Inflammatory macrophage (primary cell): ENCODE measurements at regions not wholly inside any gene's neighbourhood (a gene's known extent, or its start where the extent isn't known, plus 50 kb on each side); places are given as distances from the start of the nearest gene placed in this dataset.

Experiments used
- DNase-seq, 2 donors: peaks; one replicate each; pipeline ENCODE4 v3.0.0-alpha.2; 2020 to 2022

DNA sequence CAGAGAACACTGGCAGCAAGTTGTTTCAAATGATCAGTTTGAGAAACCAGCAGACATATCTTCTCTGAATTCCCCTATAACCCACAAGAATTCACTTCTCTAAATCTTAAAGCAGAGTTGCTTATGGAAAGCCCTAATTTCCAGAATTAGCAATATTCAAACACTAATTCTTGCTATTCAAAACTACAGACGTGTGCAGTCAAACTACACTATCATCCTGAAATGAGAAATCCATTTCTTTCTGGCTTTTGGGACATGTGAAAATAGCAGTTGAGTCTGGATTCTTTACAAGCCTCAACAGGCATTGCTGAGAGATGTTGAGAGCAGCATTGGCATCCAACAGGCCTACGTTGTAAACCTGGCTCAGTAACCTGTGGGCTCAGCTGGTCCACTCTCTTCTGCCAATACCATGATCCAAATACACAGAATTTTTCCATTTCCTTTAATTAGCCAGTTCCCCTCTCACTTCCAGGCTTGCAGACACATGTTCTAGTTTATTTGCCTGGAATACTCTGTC, 74.6 kb upstream of the TMTC1 start:
- DNase-seq: no peak

- no peak for DNase-seq
These were observed 63.5 kb upstream of the TMTC1 start for GRCh38 chr12:29847246-29847645.

GRCh38 chr12:29844667-29845066, 60.9 kb upstream of the TMTC1 start:
- no peak for DNase-seq

- DNase-seq: no peak
These were observed 59.3 kb upstream of the TMTC1 start for GRCh38 chr12:29843036-29843435.

GRCh38 chr12:29838768-29839167, 55.0 kb upstream of the TMTC1 start:
- DNase-seq: no peak
